SK-N-SH treated with all-trans-retinoic acid at 6 μM for 48 hours (cell line): ENCODE measurements at regions not wholly inside any gene's neighbourhood (a gene's known extent, or its start where the extent isn't known, plus 50 kb on each side); places are given as distances from the start of the nearest gene placed in this dataset.

Experiments
- ATAC-seq: fragments of 200-7000 bp; cut with Tn5 transposase; 3 replicates; pipeline ENCODE4 v1.9.1; 2020; ENCODE audit warnings: mild to moderate bottlenecking, moderate library complexity
- ARNTL ChIP-seq: fragments of 450-650 bp; formaldehyde crosslinking; IDR thresholded peaks from 2 replicates; pipeline ENCODE4 v1.5.0; 2020; ENCODE audit warnings: low read depth, mild to moderate bottlenecking, moderate library complexity, borderline replicate concordance
- CSDC2 ChIP-seq: fragments of 250-450 bp; sonication (Bioruptor Pico); IDR thresholded peaks from 2 replicates; pipeline ENCODE4 v1.5.0; 2020; ENCODE audit warnings: mild to moderate bottlenecking, moderate library complexity
- CSRNP3 ChIP-seq: fragments of 250-450 bp; sonication (Bioruptor Pico); IDR thresholded peaks from 2 replicates; pipeline ENCODE4 v1.5.1; 2021; ENCODE audit warnings: mild to moderate bottlenecking, moderate library complexity
- GLIS3 ChIP-seq: fragments of 250-450 bp; sonication (Bioruptor Pico); IDR thresholded peaks from 2 replicates; pipeline ENCODE4 v1.5.0; 2020; ENCODE audit warnings: mild to moderate bottlenecking, moderate library complexity
- OSR1 ChIP-seq: fragments of 250-450 bp; sonication (Bioruptor Pico); IDR thresholded peaks from 2 replicates; pipeline ENCODE4 v1.8.0; 2022; ENCODE audit warnings: moderate library complexity, mild to moderate bottlenecking, inconsistent platforms
- PPARA ChIP-seq: fragments of 250-450 bp; sonication (Bioruptor Pico); IDR thresholded peaks from 2 replicates; pipeline ENCODE4 v1.5.0; 2020; ENCODE audit warnings: mild to moderate bottlenecking, borderline replicate concordance
- RARB ChIP-seq: fragments of 250-450 bp; sonication (Bioruptor Pico); IDR thresholded peaks from 2 replicates; pipeline ENCODE4 v1.8.0; 2021; ENCODE audit warnings: mild to moderate bottlenecking, moderate library complexity
- SNAI2 ChIP-seq: fragments of 250-450 bp; sonication (Bioruptor Pico); IDR thresholded peaks from 2 replicates; pipeline ENCODE4 v1.5.0; 2020; ENCODE audit warnings: mild to moderate bottlenecking, moderate library complexity
- TCF4 ChIP-seq: fragments of 250-450 bp; sonication (Bioruptor Pico); IDR thresholded peaks from 2 replicates; pipeline ENCODE4 v1.8.0; 2021; ENCODE audit warnings: mild to moderate bottlenecking, moderate library complexity, borderline replicate concordance
- TOX ChIP-seq: fragments of 250-450 bp; sonication (Bioruptor Pico); IDR thresholded peaks from 2 replicates; pipeline ENCODE4 v1.8.0; 2021; ENCODE audit warnings: mild to moderate bottlenecking, moderate library complexity, borderline replicate concordance
- ZFP3 ChIP-seq: fragments of 250-450 bp; sonication (Bioruptor Pico); IDR thresholded peaks from 2 replicates; pipeline ENCODE4 v1.5.0; 2020; ENCODE audit warnings: mild to moderate bottlenecking, moderate library complexity
- ZFP30 ChIP-seq: fragments of 450-650 bp; formaldehyde crosslinking; IDR thresholded peaks from 2 replicates; pipeline ENCODE4 v1.5.0; 2022; ENCODE audit warnings: mild to moderate bottlenecking, moderate library complexity
- ZNF565 ChIP-seq: fragments of 450-650 bp; formaldehyde crosslinking; conservative IDR thresholded peaks from 2 replicates; pipeline ENCODE4 v1.5.0; 2020; ENCODE audit warnings: low read depth, mild to moderate bottlenecking, moderate library complexity
- ZNF70 ChIP-seq: fragments of 450-650 bp; formaldehyde crosslinking; IDR thresholded peaks from 2 replicates; pipeline ENCODE4 v1.5.0; 2020; ENCODE audit warnings: mild to moderate bottlenecking, moderate library complexity
- ZNF8 ChIP-seq: fragments of 450-650 bp; formaldehyde crosslinking; IDR thresholded peaks from 2 replicates; pipeline ENCODE4 v1.5.0; 2020; ENCODE audit warnings: mild to moderate bottlenecking, moderate library complexity
- TF ChIP-seq, protein P1 (sequence below): fragments of 250-450 bp; sonication (Bioruptor Pico); IDR thresholded peaks from 2 replicates; pipeline ENCODE4 v1.5.0; 2020; ENCODE audit warnings: mild to moderate bottlenecking, moderate library complexity
- TF ChIP-seq, protein P2 (sequence below): fragments of 250-450 bp; sonication (Bioruptor Pico); IDR thresholded peaks from 2 replicates; pipeline ENCODE4 v1.8.0; 2020; ENCODE audit warnings: mild to moderate bottlenecking, moderate library complexity, borderline replicate concordance
- TF ChIP-seq, protein P3 (sequence below): fragments of 250-450 bp; sonication (Bioruptor Pico); IDR thresholded peaks from 2 replicates; pipeline ENCODE4 v1.8.0; 2021; ENCODE audit warnings: low read depth, mild to moderate bottlenecking, moderate library complexity, borderline replicate concordance
- TF ChIP-seq, protein P4 (sequence below): fragments of 250-450 bp; sonication (Bioruptor Pico); IDR thresholded peaks from 2 replicates; pipeline ENCODE4 v1.5.1; 2020; ENCODE audit warnings: low read depth, mild to moderate bottlenecking, moderate library complexity

- TF ChIP-seq, protein P1, sequence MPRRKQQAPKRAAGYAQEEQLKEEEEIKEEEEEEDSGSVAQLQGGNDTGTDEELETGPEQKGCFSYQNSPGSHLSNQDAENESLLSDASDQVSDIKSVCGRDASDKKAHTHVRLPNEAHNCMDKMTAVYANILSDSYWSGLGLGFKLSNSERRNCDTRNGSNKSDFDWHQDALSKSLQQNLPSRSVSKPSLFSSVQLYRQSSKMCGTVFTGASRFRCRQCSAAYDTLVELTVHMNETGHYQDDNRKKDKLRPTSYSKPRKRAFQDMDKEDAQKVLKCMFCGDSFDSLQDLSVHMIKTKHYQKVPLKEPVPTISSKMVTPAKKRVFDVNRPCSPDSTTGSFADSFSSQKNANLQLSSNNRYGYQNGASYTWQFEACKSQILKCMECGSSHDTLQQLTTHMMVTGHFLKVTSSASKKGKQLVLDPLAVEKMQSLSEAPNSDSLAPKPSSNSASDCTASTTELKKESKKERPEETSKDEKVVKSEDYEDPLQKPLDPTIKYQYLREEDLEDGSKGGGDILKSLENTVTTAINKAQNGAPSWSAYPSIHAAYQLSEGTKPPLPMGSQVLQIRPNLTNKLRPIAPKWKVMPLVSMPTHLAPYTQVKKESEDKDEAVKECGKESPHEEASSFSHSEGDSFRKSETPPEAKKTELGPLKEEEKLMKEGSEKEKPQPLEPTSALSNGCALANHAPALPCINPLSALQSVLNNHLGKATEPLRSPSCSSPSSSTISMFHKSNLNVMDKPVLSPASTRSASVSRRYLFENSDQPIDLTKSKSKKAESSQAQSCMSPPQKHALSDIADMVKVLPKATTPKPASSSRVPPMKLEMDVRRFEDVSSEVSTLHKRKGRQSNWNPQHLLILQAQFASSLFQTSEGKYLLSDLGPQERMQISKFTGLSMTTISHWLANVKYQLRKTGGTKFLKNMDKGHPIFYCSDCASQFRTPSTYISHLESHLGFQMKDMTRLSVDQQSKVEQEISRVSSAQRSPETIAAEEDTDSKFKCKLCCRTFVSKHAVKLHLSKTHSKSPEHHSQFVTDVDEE (CRISPR knock-in tag), result no peak
Observed at GRCh38 chr9:2955575-2955974, 111.7 kb upstream of the PUM3 start (continued).

- TF ChIP-seq TOX (no peak), RARB (CRISPR knock-in tag) (no peak), ZNF70 (CRISPR knock-in tag) (no peak), PPARA (CRISPR knock-in tag) (no peak), TCF4 (CRISPR knock-in tag) (no peak), GLIS3 (CRISPR knock-in tag) (no peak), ZNF8 (CRISPR knock-in tag) (no peak), ZFP3 (CRISPR knock-in tag) (no peak), OSR1 (CRISPR knock-in tag) (no peak), SNAI2 (CRISPR knock-in tag) (no peak)
- TF ChIP-seq, protein P2, sequence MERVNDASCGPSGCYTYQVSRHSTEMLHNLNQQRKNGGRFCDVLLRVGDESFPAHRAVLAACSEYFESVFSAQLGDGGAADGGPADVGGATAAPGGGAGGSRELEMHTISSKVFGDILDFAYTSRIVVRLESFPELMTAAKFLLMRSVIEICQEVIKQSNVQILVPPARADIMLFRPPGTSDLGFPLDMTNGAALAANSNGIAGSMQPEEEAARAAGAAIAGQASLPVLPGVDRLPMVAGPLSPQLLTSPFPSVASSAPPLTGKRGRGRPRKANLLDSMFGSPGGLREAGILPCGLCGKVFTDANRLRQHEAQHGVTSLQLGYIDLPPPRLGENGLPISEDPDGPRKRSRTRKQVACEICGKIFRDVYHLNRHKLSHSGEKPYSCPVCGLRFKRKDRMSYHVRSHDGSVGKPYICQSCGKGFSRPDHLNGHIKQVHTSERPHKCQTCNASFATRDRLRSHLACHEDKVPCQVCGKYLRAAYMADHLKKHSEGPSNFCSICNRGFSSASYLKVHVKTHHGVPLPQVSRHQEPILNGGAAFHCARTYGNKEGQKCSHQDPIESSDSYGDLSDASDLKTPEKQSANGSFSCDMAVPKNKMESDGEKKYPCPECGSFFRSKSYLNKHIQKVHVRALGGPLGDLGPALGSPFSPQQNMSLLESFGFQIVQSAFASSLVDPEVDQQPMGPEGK (CRISPR knock-in tag), result no peak
- TF ChIP-seq, protein P1 (CRISPR knock-in tag), result no peak
- ATAC-seq, result no peak
Observed at GRCh38 chr9:2939368-2939767, 95.5 kb upstream of the PUM3 start.

GRCh38 chr9:2936221-2936620, 92.3 kb upstream of the PUM3 start:
- TF ChIP-seq ARNTL (CRISPR knock-in tag), result no peak
- no peak for TF ChIP-seq CSRNP3 (CRISPR knock-in tag)
- no peak for TF ChIP-seq TCF4 (CRISPR knock-in tag)
- TF ChIP-seq OSR1 (CRISPR knock-in tag), result no peak
- TF ChIP-seq, protein P3, sequence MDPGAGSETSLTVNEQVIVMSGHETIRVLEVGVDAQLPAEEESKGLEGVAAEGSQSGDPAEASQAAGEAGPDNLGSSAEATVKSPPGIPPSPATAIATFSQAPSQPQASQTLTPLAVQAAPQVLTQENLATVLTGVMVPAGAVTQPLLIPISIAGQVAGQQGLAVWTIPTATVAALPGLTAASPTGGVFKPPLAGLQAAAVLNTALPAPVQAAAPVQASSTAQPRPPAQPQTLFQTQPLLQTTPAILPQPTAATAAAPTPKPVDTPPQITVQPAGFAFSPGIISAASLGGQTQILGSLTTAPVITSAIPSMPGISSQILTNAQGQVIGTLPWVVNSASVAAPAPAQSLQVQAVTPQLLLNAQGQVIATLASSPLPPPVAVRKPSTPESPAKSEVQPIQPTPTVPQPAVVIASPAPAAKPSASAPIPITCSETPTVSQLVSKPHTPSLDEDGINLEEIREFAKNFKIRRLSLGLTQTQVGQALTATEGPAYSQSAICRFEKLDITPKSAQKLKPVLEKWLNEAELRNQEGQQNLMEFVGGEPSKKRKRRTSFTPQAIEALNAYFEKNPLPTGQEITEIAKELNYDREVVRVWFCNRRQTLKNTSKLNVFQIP (CRISPR knock-in tag), result no peak
- no peak for TF ChIP-seq ZNF565
- no peak for TF ChIP-seq TOX
- no peak for TF ChIP-seq ZNF8 (CRISPR knock-in tag)
- no peak for TF ChIP-seq ZFP30 (CRISPR knock-in tag)
- TF ChIP-seq CSDC2 (CRISPR knock-in tag), result no peak
- TF ChIP-seq ZFP3 (CRISPR knock-in tag), result no peak
- TF ChIP-seq, protein P4, sequence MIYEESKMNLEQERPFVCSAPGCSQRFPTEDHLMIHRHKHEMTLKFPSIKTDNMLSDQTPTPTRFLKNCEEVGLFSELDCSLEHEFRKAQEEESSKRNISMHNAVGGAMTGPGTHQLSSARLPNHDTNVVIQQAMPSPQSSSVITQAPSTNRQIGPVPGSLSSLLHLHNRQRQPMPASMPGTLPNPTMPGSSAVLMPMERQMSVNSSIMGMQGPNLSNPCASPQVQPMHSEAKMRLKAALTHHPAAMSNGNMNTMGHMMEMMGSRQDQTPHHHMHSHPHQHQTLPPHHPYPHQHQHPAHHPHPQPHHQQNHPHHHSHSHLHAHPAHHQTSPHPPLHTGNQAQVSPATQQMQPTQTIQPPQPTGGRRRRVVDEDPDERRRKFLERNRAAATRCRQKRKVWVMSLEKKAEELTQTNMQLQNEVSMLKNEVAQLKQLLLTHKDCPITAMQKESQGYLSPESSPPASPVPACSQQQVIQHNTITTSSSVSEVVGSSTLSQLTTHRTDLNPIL, result no peak
- TF ChIP-seq, all 23 proteins: peak for 0
- no peak for ATAC-seq
